ENCODE measurements at regions not wholly inside any gene's neighbourhood (a gene's known extent, or its start where the extent isn't known, plus 50 kb on each side); places are given as distances from the start of the nearest gene placed in this dataset.

- H3K27ac ChIP-seq = no peak overlapping the region
Measured at GRCh38 chr10:25112016-25112415, 62.8 kb upstream of the GPR158 start.

DNA sequence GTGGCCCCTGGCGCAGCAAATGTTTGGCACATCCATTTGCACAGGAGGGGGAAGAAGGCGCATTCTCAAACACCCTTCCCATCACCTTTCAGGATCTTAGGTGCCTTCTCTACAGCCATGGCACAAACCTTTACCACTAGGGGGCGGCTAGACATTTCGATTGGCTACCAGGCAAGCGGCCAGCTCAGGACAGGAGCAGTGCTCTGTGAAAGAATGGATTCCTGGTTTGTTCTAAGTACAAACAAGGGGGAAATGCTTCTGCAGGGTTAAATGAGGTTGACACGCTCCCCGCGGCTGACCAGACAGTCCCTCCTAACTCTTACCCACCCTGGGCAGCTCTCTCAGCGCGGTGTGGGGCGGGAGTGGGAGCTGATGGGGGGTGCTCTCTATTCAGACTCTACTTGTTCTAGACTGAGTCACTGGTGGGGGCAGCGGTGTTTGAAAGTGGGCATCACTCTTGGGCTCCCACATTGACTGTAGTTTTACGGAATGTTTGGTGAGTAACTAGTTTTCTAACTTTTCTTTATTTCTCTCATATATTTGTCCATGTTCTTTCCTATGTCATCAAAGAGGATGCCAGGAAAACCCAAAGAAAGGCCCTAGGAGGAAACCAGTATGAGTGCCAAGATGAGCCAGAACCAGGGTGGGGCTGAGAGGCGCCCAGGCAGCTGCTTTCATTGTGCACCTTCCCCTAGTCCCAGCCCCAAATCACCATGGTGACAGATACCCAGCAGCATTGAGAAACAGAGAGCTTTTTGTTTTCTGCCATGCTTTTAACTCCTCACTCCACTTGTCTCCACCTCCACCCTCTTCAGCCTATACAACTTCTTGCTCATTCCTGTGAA is 61.4 kb upstream of the GPR158 start:
- Histone ChIP-seq H3K4me3 (no peak overlapping the region), H3K27ac (no peak overlapping the region)

More at GRCh38 chr10:25112016-25112415, 62.8 kb upstream of the GPR158 start:
- no peak overlapping the region for H3K4me3 ChIP-seq

- no peak overlapping the region for H3K27ac ChIP-seq
Measured at GRCh38 chr10:25114036-25114411, 60.8 kb upstream of the GPR158 start.

DNA sequence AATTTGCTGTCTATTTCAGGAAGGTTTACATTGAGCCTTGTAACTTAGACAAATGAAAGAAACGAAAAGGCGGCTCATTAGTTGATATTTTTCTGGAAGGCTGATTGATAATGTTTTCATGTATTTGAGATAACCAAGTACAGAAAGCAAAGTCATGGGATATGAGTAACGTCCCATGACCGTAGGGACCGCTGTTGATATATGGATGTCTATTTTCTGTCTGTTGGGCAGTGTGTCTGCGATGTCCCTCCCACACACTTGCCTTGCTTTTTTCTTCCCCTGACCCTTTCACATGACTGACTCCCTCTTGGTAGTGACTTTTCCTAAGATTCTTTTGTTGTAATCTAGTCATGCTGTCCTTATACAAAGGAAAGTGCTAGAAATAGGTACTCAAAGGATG is 57.0 kb upstream of the GPR158 start:
- H3K4me3 ChIP-seq = no peak overlapping the region
- H3K27ac ChIP-seq = no peak overlapping the region

More at GRCh38 chr10:25114036-25114411, 60.8 kb upstream of the GPR158 start:
- no peak overlapping the region for H3K4me3 ChIP-seq

GRCh38 chr10:25120188-25120587 is 54.6 kb upstream of the GPR158 start:
- H3K27ac ChIP-seq = no peak overlapping the region
- no peak overlapping the region for H3K4me3 ChIP-seq

All from skin epidermis (tissue), 12 donors.